GM23248 (cell line): ENCODE measurements at regions not wholly inside any gene's neighbourhood (a gene's known extent, or its start where the extent isn't known, plus 50 kb on each side); places are given as distances from the start of the nearest gene placed in this dataset.
"Not testable (repeated sequence)": the region's sequence is repeated elsewhere in the genome, so short reads cannot be mapped to it uniquely, and the experiment has no call there.

Experiments
- DNase-seq: peaks from one replicate; pipeline ENCODE4 v3.0.0-alpha.2; 2015
- H2AFZ ChIP-seq: fragments of 200-600 bp; sonication (generic); 2 replicates; pipeline ENCODE4 v1.6.1; 2016; ENCODE audit warnings: antibody characterized with exemption
- H3F3A ChIP-seq: fragments of 200-600 bp; sonication (generic); 2 replicates; pipeline ENCODE4 v1.6.1; 2016; ENCODE audit warnings: mild to moderate bottlenecking, antibody characterized with exemption, mixed run types; ENCODE audit not compliant: insufficient read depth
- H3K27ac ChIP-seq: fragments of 200-600 bp; sonication (generic); 2 replicates; pipeline ENCODE4 v1.5.1; 2016; ENCODE audit warnings: mild to moderate bottlenecking
- H3K27me3 ChIP-seq: fragments of 200-600 bp; sonication (generic); replicated peaks from 2 replicates; pipeline ENCODE4 v1.6.1; 2016; ENCODE audit warnings: mild to moderate bottlenecking; ENCODE audit not compliant: insufficient read depth
- H3K36me3 ChIP-seq: fragments of 200-600 bp; sonication (generic); 2 replicates; pipeline ENCODE4 v1.6.1; 2016; ENCODE audit warnings: low read depth, mild to moderate bottlenecking
- H3K4me1 ChIP-seq: fragments of 200-600 bp; sonication (generic); 2 replicates; pipeline ENCODE4 v1.6.1; 2016; ENCODE audit warnings: mild to moderate bottlenecking; ENCODE audit not compliant: insufficient read depth
- H3K4me2 ChIP-seq: fragments of 200-600 bp; sonication (generic); one replicate; pipeline ENCODE4 v1.6.1; 2016; ENCODE audit warnings: mild to moderate bottlenecking; ENCODE audit not compliant: unreplicated experiment
- H3K4me3 ChIP-seq: fragments of 200-600 bp; sonication (generic); 2 replicates; pipeline ENCODE4 v1.5.1; 2016; ENCODE audit warnings: mild to moderate bottlenecking
- H3K79me2 ChIP-seq: fragments of 200-600 bp; sonication (generic); 2 replicates; pipeline ENCODE4 v1.6.1; 2016; ENCODE audit warnings: mild to moderate bottlenecking; ENCODE audit not compliant: insufficient read depth
- H3K9ac ChIP-seq: fragments of 200-600 bp; sonication (generic); 2 replicates; pipeline ENCODE4 v1.6.1; 2016; ENCODE audit warnings: mild to moderate bottlenecking
- H3K9me2 ChIP-seq: fragments of 200-600 bp; sonication (generic); 2 replicates; pipeline ENCODE4 v1.6.1; 2016; ENCODE audit warnings: mixed run types, mild to moderate bottlenecking, moderate library complexity; ENCODE audit not compliant: insufficient read depth
- H3K9me3 ChIP-seq: fragments of 200-600 bp; sonication (generic); one replicate; pipeline ENCODE4 v1.6.1; 2017; ENCODE audit warnings: low read depth
- H4K20me1 ChIP-seq: fragments of 200-600 bp; sonication (generic); 2 replicates; pipeline ENCODE4 v1.6.0; 2016; ENCODE audit not compliant: insufficient read depth
- EZH2 ChIP-seq: fragments of 200-600 bp; sonication (generic); IDR thresholded peaks from 2 replicates; pipeline ENCODE4 v1.6.1; 2018; ENCODE audit warnings: antibody characterized with exemption, mild to moderate bottlenecking; ENCODE audit not compliant: insufficient read depth, poor library complexity, severe bottlenecking
- EZH2phosphoT487 ChIP-seq: fragments of 200-600 bp; sonication (generic); IDR thresholded peaks from 2 replicates; pipeline ENCODE4 v1.6.1; 2018; ENCODE audit warnings: antibody characterized with exemption, moderate library complexity, mild to moderate bottlenecking, low read depth; ENCODE audit not compliant: insufficient read depth
- WGBS, 2 experiments: methylation state at CpG; one replicate each; pipeline ENCODE4 v1.1.6; 2015 to 2017; ENCODE audit warnings: low lambda C conversion rate in 2 of 2, low coverage in 1 of 2; ENCODE audit errors: missing lambda C conversion rate in 2 of 2; 5-methylcytosine and 5-hydroxymethylcytosine counted together
- in situ Hi-C: fragments of 300-500 bp; cut with MboI; formaldehyde crosslinking; loops from 2 replicates; pipeline ENCODE4 v1.15.0; 2020

GRCh38 chr6:86756640-86757229, 180.6 kb upstream of the HTR1E start:
- no peaks in the 10 kb centered on the region for H4K20me1 ChIP-seq
- in situ Hi-C loops = no loop called here
- TF ChIP-seq EZH2 (no peak), EZH2phosphoT487 (no peak)
- H3K9me2 ChIP-seq = 0 out of 2 replicates have a peak, but pooled peaks cover 3% of the 10 kb centered on the region
- WGBS, 2 experiments = 0% methylated on average over 1 of the region's 1 CpG
- H3K36me3 ChIP-seq = no peaks in the 10 kb centered on the region
- no peaks in the 10 kb centered on the region for H3K27me3 ChIP-seq
- no peak overlapping the region for H2AFZ ChIP-seq
- no peak overlapping the region for H3K4me2 ChIP-seq
- no peaks in the 10 kb centered on the region for H3K79me2 ChIP-seq
- DNase-seq = no peak
- H3F3A ChIP-seq = no peaks in the 10 kb centered on the region
- no peak overlapping the region for H3K9ac ChIP-seq
- no peaks in the 10 kb centered on the region for H3K9me3 ChIP-seq
- H3K4me1 ChIP-seq = no peaks in the 10 kb centered on the region
- H3K4me3 ChIP-seq = no peak overlapping the region
- H3K27ac ChIP-seq = no peak overlapping the region

GRCh38 chr6:86744048-86744447, 193.3 kb upstream of the HTR1E start:
- H3K9me3 ChIP-seq = no peaks in the 10 kb centered on the region
- DNase-seq = no peak
- WGBS, 2 experiments = 0% methylated on average over 1 of the region's 1 CpG
- no peak overlapping the region for H2AFZ ChIP-seq
- H4K20me1 ChIP-seq = no peaks in the 10 kb centered on the region
- no peak overlapping the region for H3K27ac ChIP-seq
- TF ChIP-seq EZH2 (no peak), EZH2phosphoT487 (no peak)
- H3K4me2 ChIP-seq = no peak overlapping the region
- H3K36me3 ChIP-seq = no peaks in the 10 kb centered on the region
- H3K4me3 ChIP-seq = no peak overlapping the region
- no peaks in the 10 kb centered on the region for H3K9me2 ChIP-seq
- no peaks in the 10 kb centered on the region for H3K4me1 ChIP-seq
- no peaks in the 10 kb centered on the region for H3F3A ChIP-seq
- H3K79me2 ChIP-seq = no peaks in the 10 kb centered on the region
- in situ Hi-C loops = no loop called here
- H3K9ac ChIP-seq = no peak overlapping the region
- H3K27me3 ChIP-seq = no peaks in the 10 kb centered on the region

GRCh38 chr6:86738078-86738477, 199.2 kb upstream of the HTR1E start:
- Histone ChIP-seq H3F3A (no peaks in the 10 kb centered on the region), H3K36me3 (no peaks in the 10 kb centered on the region), H3K9me3 (no peaks in the 10 kb centered on the region), H3K27me3 (no peaks in the 10 kb centered on the region), H4K20me1 (no peaks in the 10 kb centered on the region), H3K4me2 (no peak overlapping the region), H3K9me2 (no peaks in the 10 kb centered on the region), H2AFZ (no peak overlapping the region), H3K4me3 (no peak overlapping the region), H3K9ac (no peak overlapping the region), H3K79me2 (no peaks in the 10 kb centered on the region), H3K4me1 (no peaks in the 10 kb centered on the region), H3K27ac (no peak overlapping the region)
- no peak for DNase-seq
- 37 to 44% methylated on average over 1 of the region's 1 CpG for WGBS, 2 experiments
- TF ChIP-seq EZH2phosphoT487 (no peak), EZH2 (no peak)
- in situ Hi-C loops = no loop called here

- H3K79me2 ChIP-seq, H3K36me3 ChIP-seq, H3F3A ChIP-seq, H4K20me1 ChIP-seq, H3K27me3 ChIP-seq, H3K4me1 ChIP-seq, H3K27ac ChIP-seq, in situ Hi-C loops, H3K9me2 ChIP-seq, DNase-seq, H3K4me3 ChIP-seq, H3K9me3 ChIP-seq, H3K9ac ChIP-seq, H2AFZ ChIP-seq, H3K4me2 ChIP-seq: not testable (repeated sequence)
- 26 to 32% methylated on average over 7 to 8 of the region's 8 CpGs for WGBS, 2 experiments
Measured at GRCh38 chr6:86731631-86732030, 205.7 kb upstream of the HTR1E start.

- H3K79me2 ChIP-seq, H3K27ac ChIP-seq, H4K20me1 ChIP-seq, H3K4me2 ChIP-seq, H2AFZ ChIP-seq, H3K9ac ChIP-seq, DNase-seq, H3K4me3 ChIP-seq, H3K9me2 ChIP-seq, H3F3A ChIP-seq, in situ Hi-C loops, H3K36me3 ChIP-seq, H3K27me3 ChIP-seq, H3K4me1 ChIP-seq, H3K9me3 ChIP-seq: not testable (repeated sequence)
- 9 to 14% methylated on average over 4 of the region's 4 CpGs for WGBS, 2 experiments
Measured at GRCh38 chr6:86730772-86731171, 206.6 kb upstream of the HTR1E start.
